ENCODE measurements at regions not wholly inside any gene's neighbourhood (a gene's known extent, or its start where the extent isn't known, plus 50 kb on each side); places are given as distances from the start of the nearest gene placed in this dataset.

GRCh38 chr3:187458921-187459320, 90.7 kb downstream of the RTP4 start:
- no peak for DNase-seq (ENCODE audit: low read depth, low spot score)
- TF ChIP-seq YY1 (IDR thresholded peaks at IDR 0.05; ENCODE audit: insufficient read depth, insufficient read length) (no peak), ZNF274 (IDR thresholded peaks at IDR 0.05; ENCODE audit: low read depth, low read length) (no peak), SUZ12 (IDR thresholded peaks at IDR 0.05; ENCODE audit: extremely low read depth, insufficient read depth, insufficient read length) (no peak)
- H3K9ac ChIP-seq (ENCODE audit: insufficient read length, low read depth), result no peak overlapping the region
- peaks cover 9% of the 10 kb centered on the region; the same call in 1 of the 2 replicates for H3K9me3 ChIP-seq (ENCODE audit: insufficient read depth, low read length)
- no peak overlapping the region for H3K4me3 ChIP-seq (ENCODE audit: insufficient read length, low read depth)
- no peaks in the 10 kb centered on the region for H3K27me3 ChIP-seq (ENCODE audit: insufficient read depth, insufficient read length)
- H3K36me3 ChIP-seq (ENCODE audit: insufficient read depth, insufficient read length, low read length), result no peaks in the 10 kb centered on the region
- no peaks in the 10 kb centered on the region for H3K4me1 ChIP-seq (ENCODE audit: insufficient read depth, insufficient read length)

GRCh38 chr3:187458383-187458782, 90.2 kb downstream of the RTP4 start:
- Histone ChIP-seq H3K4me3 (ENCODE audit: insufficient read length, low read depth) (no peak overlapping the region), H3K9ac (ENCODE audit: insufficient read length, low read depth) (no peak overlapping the region), H3K36me3 (ENCODE audit: insufficient read depth, insufficient read length, low read length) (no peaks in the 10 kb centered on the region), H3K27me3 (ENCODE audit: insufficient read depth, insufficient read length) (no peaks in the 10 kb centered on the region), H3K9me3 (ENCODE audit: insufficient read depth, low read length) (0 out of 2 replicates have a peak, but pooled peaks cover 5% of the 10 kb centered on the region), H3K4me1 (ENCODE audit: insufficient read depth, insufficient read length) (no peaks in the 10 kb centered on the region)
- no peak for DNase-seq (ENCODE audit: low read depth, low spot score)
- no peak for TF ChIP-seq ZNF274 (IDR thresholded peaks at IDR 0.05; ENCODE audit: low read depth, low read length)
- TF ChIP-seq SUZ12 (IDR thresholded peaks at IDR 0.05; ENCODE audit: extremely low read depth, insufficient read depth, insufficient read length), result no peak
- no peak for TF ChIP-seq YY1 (IDR thresholded peaks at IDR 0.05; ENCODE audit: insufficient read depth, insufficient read length)

- no peak for TF ChIP-seq YY1 (IDR thresholded peaks at IDR 0.05; ENCODE audit: insufficient read depth, insufficient read length)
- no peak for TF ChIP-seq ZNF274 (IDR thresholded peaks at IDR 0.05; ENCODE audit: low read depth, low read length)
- no peak for TF ChIP-seq SUZ12 (IDR thresholded peaks at IDR 0.05; ENCODE audit: extremely low read depth, insufficient read depth, insufficient read length)
- H3K27me3 ChIP-seq (ENCODE audit: insufficient read depth, insufficient read length), result no peaks in the 10 kb centered on the region
- no peak for DNase-seq (ENCODE audit: low read depth, low spot score)
- no peaks in the 10 kb centered on the region for H3K36me3 ChIP-seq (ENCODE audit: insufficient read depth, insufficient read length, low read length)
- 0 out of 2 replicates have a peak, but pooled peaks cover 12% of the 10 kb centered on the region for H3K9me3 ChIP-seq (ENCODE audit: insufficient read depth, low read length)
- no peaks in the 10 kb centered on the region for H3K4me1 ChIP-seq (ENCODE audit: insufficient read depth, insufficient read length)
- H3K4me3 ChIP-seq (ENCODE audit: insufficient read length, low read depth), result no peak overlapping the region
- no peak overlapping the region for H3K9ac ChIP-seq (ENCODE audit: insufficient read length, low read depth)
Observed at GRCh38 chr3:187456250-187456649, 88.1 kb downstream of the RTP4 start.

- H3K36me3 ChIP-seq (ENCODE audit: insufficient read depth, insufficient read length, low read length), result no peaks in the 10 kb centered on the region
- TF ChIP-seq ZNF274 (IDR thresholded peaks at IDR 0.05; ENCODE audit: low read depth, low read length), result no peak
- TF ChIP-seq YY1 (IDR thresholded peaks at IDR 0.05; ENCODE audit: insufficient read depth, insufficient read length), result no peak
- TF ChIP-seq SUZ12 (IDR thresholded peaks at IDR 0.05; ENCODE audit: extremely low read depth, insufficient read depth, insufficient read length), result no peak
- H3K9ac ChIP-seq (ENCODE audit: insufficient read length, low read depth), result no peak overlapping the region
- H3K27me3 ChIP-seq (ENCODE audit: insufficient read depth, insufficient read length), result no peaks in the 10 kb centered on the region
- DNase-seq (ENCODE audit: low read depth, low spot score), result no peak
- H3K9me3 ChIP-seq (ENCODE audit: insufficient read depth, low read length), result 0 out of 2 replicates have a peak, but pooled peaks cover 12% of the 10 kb centered on the region
- no peak overlapping the region for H3K4me3 ChIP-seq (ENCODE audit: insufficient read length, low read depth)
- H3K4me1 ChIP-seq (ENCODE audit: insufficient read depth, insufficient read length), result no peaks in the 10 kb centered on the region
Observed at GRCh38 chr3:187454085-187454815, 86.1 kb downstream of the RTP4 start.

- H3K9ac ChIP-seq (ENCODE audit: insufficient read length, low read depth), result no peak overlapping the region
- no peak for DNase-seq (ENCODE audit: low read depth, low spot score)
- H3K4me1 ChIP-seq (ENCODE audit: insufficient read depth, insufficient read length), result no peaks in the 10 kb centered on the region
- no peak for TF ChIP-seq ZNF274 (IDR thresholded peaks at IDR 0.05; ENCODE audit: low read depth, low read length)
- no peak for TF ChIP-seq YY1 (IDR thresholded peaks at IDR 0.05; ENCODE audit: insufficient read depth, insufficient read length)
- no peak for TF ChIP-seq SUZ12 (IDR thresholded peaks at IDR 0.05; ENCODE audit: extremely low read depth, insufficient read depth, insufficient read length)
- H3K36me3 ChIP-seq (ENCODE audit: insufficient read depth, insufficient read length, low read length), result no peaks in the 10 kb centered on the region
- 0 out of 2 replicates have a peak, but pooled peaks cover 12% of the 10 kb centered on the region for H3K9me3 ChIP-seq (ENCODE audit: insufficient read depth, low read length)
- no peak overlapping the region for H3K4me3 ChIP-seq (ENCODE audit: insufficient read length, low read depth)
- no peaks in the 10 kb centered on the region for H3K27me3 ChIP-seq (ENCODE audit: insufficient read depth, insufficient read length)
Observed at GRCh38 chr3:187450431-187451190, 82.4 kb downstream of the RTP4 start.

- DNase-seq (ENCODE audit: low read depth, low spot score), result no peak
- TF ChIP-seq ZNF274 (IDR thresholded peaks at IDR 0.05; ENCODE audit: low read depth, low read length), result no peak
- Histone ChIP-seq H3K4me1 (ENCODE audit: insufficient read depth, insufficient read length) (no peaks in the 10 kb centered on the region), H3K36me3 (ENCODE audit: insufficient read depth, insufficient read length, low read length) (no peaks in the 10 kb centered on the region), H3K9me3 (ENCODE audit: insufficient read depth, low read length) (0 out of 2 replicates have a peak, but pooled peaks cover 6% of the 10 kb centered on the region), H3K9ac (ENCODE audit: insufficient read length, low read depth) (no peak overlapping the region), H3K27me3 (ENCODE audit: insufficient read depth, insufficient read length) (no peaks in the 10 kb centered on the region), H3K4me3 (ENCODE audit: insufficient read length, low read depth) (no peak overlapping the region)
Observed at GRCh38 chr3:187448674-187449073, 80.5 kb downstream of the RTP4 start.

- TF ChIP-seq YY1 (IDR thresholded peaks at IDR 0.05; ENCODE audit: insufficient read depth, insufficient read length), result no peak
Observed at GRCh38 chr3:187447737-187448136, 79.6 kb downstream of the RTP4 start.

More at GRCh38 chr3:187447737-187448136, 79.6 kb downstream of the RTP4 start:
- Histone ChIP-seq H3K36me3 (ENCODE audit: insufficient read depth, insufficient read length, low read length) (no peaks in the 10 kb centered on the region), H3K4me3 (ENCODE audit: insufficient read length, low read depth) (no peak overlapping the region), H3K4me1 (ENCODE audit: insufficient read depth, insufficient read length) (no peaks in the 10 kb centered on the region), H3K9ac (ENCODE audit: insufficient read length, low read depth) (no peak overlapping the region), H3K9me3 (ENCODE audit: insufficient read depth, low read length) (0 out of 2 replicates have a peak, but pooled peaks cover 6% of the 10 kb centered on the region), H3K27me3 (ENCODE audit: insufficient read depth, insufficient read length) (no peaks in the 10 kb centered on the region)
- no peak for DNase-seq (ENCODE audit: low read depth, low spot score)

Measured in NT2/D1 (cell line).